ENCODE measurements at regions not wholly inside any gene's neighbourhood (a gene's known extent, or its start where the extent isn't known, plus 50 kb on each side); places are given as distances from the start of the nearest gene placed in this dataset.

DNA sequence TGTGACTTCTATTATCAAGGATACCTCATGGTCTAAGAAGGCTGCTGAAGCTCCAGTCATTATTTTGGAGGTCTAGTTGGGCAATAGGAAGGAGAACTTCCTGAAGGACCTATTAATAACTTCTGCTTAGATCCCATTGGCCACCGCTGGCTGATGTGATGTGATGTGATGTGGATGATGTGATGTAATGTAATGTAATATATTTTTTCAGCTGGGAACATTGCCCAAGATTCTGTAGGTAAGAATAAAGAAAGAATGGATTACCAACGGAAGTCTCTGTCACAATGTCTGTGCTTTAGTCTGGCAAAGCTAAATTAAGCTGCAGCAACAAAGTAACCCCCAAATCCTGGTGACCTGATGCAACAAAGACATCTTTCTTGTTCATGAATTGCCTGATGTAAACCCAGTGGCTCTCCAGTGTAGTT is 233.7 kb downstream of the PTEN start:
- ChIA-PET POLR2A (ENCODE audit: low non-redundant PET) (no interaction called here), CTCF (no interaction called here)
- Histone ChIP-seq H3K36me3 (ENCODE audit: insufficient read depth, low read length, poor library complexity, severe bottlenecking) (no peaks in the 10 kb centered on the region), H3K4me1 (ENCODE audit: insufficient read depth, low read length, poor library complexity, severe bottlenecking) (no peaks in the 10 kb centered on the region), H3K4me3 (ENCODE audit: low read depth, low read length, poor library complexity, severe bottlenecking) (no peak overlapping the region), H3K27ac (ENCODE audit: low read depth, low read length, poor library complexity, severe bottlenecking) (no peak overlapping the region), H3K27me3 (replicated peaks; ENCODE audit: insufficient read depth, low read depth, low read length, poor library complexity) (no peaks in the 10 kb centered on the region), H3K9me3 (ENCODE audit: low read depth, low read length, poor library complexity, severe bottlenecking) (no peaks in the 10 kb centered on the region)
- TF ChIP-seq, protein P1, sequence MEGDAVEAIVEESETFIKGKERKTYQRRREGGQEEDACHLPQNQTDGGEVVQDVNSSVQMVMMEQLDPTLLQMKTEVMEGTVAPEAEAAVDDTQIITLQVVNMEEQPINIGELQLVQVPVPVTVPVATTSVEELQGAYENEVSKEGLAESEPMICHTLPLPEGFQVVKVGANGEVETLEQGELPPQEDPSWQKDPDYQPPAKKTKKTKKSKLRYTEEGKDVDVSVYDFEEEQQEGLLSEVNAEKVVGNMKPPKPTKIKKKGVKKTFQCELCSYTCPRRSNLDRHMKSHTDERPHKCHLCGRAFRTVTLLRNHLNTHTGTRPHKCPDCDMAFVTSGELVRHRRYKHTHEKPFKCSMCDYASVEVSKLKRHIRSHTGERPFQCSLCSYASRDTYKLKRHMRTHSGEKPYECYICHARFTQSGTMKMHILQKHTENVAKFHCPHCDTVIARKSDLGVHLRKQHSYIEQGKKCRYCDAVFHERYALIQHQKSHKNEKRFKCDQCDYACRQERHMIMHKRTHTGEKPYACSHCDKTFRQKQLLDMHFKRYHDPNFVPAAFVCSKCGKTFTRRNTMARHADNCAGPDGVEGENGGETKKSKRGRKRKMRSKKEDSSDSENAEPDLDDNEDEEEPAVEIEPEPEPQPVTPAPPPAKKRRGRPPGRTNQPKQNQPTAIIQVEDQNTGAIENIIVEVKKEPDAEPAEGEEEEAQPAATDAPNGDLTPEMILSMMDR (conservative IDR thresholded peaks at IDR 0.05; ENCODE audit: low read depth, low read length) = no peak
- no peak for TF ChIP-seq EZH2 (IDR thresholded peaks at IDR 0.05; ENCODE audit: borderline replicate concordance, low read depth, low read length, poor library complexity, severe bottlenecking)
- DNase-seq (ENCODE audit: low spot score) = no peak
- BruUV-seq (replicated peaks) = no TSS peak
- intact Hi-C loops (cut with micrococcal nuclease; ENCODE audit: unreplicated experiment) = no loop called here

DNA sequence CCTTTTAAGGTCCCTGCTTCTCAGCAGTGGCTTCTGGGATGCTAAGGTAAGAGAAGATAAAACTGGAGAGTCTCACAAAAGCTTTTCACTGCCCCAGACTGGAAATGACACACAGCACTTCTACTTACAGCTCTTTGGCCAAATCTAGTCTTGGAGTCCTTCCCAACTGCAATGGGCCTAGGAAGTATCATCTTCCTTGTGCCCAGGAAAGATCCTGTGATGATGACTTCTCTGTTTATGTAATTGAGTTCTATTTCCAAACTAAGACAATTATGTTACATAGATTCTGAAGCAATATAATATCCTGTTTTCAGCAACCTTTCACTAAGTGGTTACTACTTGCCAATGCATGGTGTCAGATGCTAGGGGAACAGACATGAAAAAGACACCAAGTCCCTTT is 234.1 kb downstream of the PTEN start:
- no TSS peak for BruUV-seq (replicated peaks)
- H3K4me1 ChIP-seq (ENCODE audit: insufficient read depth, low read length, poor library complexity, severe bottlenecking) = no peaks in the 10 kb centered on the region
- no peak for TF ChIP-seq EZH2 (IDR thresholded peaks at IDR 0.05; ENCODE audit: borderline replicate concordance, low read depth, low read length, poor library complexity, severe bottlenecking)
- TF ChIP-seq, protein P1 (conservative IDR thresholded peaks at IDR 0.05; ENCODE audit: low read depth, low read length) = no peak
- POLR2A ChIA-PET (ENCODE audit: low non-redundant PET) = no interaction called here
- DNase-seq (ENCODE audit: low spot score) = no peak
- H3K27me3 ChIP-seq (replicated peaks; ENCODE audit: insufficient read depth, low read depth, low read length, poor library complexity) = no peaks in the 10 kb centered on the region
- H3K27ac ChIP-seq (ENCODE audit: low read depth, low read length, poor library complexity, severe bottlenecking) = no peak overlapping the region
- CTCF ChIA-PET = no interaction called here
- H3K9me3 ChIP-seq (ENCODE audit: low read depth, low read length, poor library complexity, severe bottlenecking) = no peaks in the 10 kb centered on the region
- H3K36me3 ChIP-seq (ENCODE audit: insufficient read depth, low read length, poor library complexity, severe bottlenecking) = no peaks in the 10 kb centered on the region
- intact Hi-C loops (cut with micrococcal nuclease; ENCODE audit: unreplicated experiment) = no loop called here
- H3K4me3 ChIP-seq (ENCODE audit: low read depth, low read length, poor library complexity, severe bottlenecking) = no peak overlapping the region

DNA sequence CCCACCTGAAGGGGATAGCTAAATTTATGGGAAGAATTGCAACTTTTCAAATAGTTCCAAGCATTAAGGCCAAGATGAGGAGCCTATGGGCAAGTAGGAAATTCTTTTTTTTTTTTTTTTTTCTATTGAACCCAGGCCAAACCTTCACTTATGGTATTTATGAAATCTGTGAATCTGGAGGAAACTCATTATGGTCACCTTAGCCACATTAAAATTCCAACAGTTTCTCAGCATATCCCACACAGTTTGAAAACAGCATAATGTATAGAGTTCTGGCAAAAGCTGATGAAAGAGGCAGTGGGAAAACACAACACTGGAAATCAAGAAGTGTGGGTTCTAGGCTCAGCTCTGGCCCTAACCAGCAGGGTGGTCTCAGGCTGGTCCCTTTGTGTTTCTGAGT is 236.9 kb downstream of the PTEN start:
- no peak for DNase-seq (ENCODE audit: low spot score)
- intact Hi-C loops (cut with micrococcal nuclease; ENCODE audit: unreplicated experiment) = no loop called here
- Histone ChIP-seq H3K27ac (ENCODE audit: low read depth, low read length, poor library complexity, severe bottlenecking) (no peak overlapping the region), H3K36me3 (ENCODE audit: insufficient read depth, low read length, poor library complexity, severe bottlenecking) (no peaks in the 10 kb centered on the region), H3K27me3 (replicated peaks; ENCODE audit: insufficient read depth, low read depth, low read length, poor library complexity) (no peaks in the 10 kb centered on the region), H3K4me1 (ENCODE audit: insufficient read depth, low read length, poor library complexity, severe bottlenecking) (no peaks in the 10 kb centered on the region), H3K4me3 (ENCODE audit: low read depth, low read length, poor library complexity, severe bottlenecking) (no peak overlapping the region), H3K9me3 (ENCODE audit: low read depth, low read length, poor library complexity, severe bottlenecking) (no peaks in the 10 kb centered on the region)
- BruUV-seq (replicated peaks) = no TSS peak
- ChIA-PET CTCF (no interaction called here), POLR2A (ENCODE audit: low non-redundant PET) (no interaction called here)
- no peak for TF ChIP-seq EZH2 (IDR thresholded peaks at IDR 0.05; ENCODE audit: borderline replicate concordance, low read depth, low read length, poor library complexity, severe bottlenecking)
- TF ChIP-seq, protein P1 (conservative IDR thresholded peaks at IDR 0.05; ENCODE audit: low read depth, low read length) = no peak

Data from A673 (cell line).